ENCODE measurements at regions not wholly inside any gene's neighbourhood (a gene's known extent, or its start where the extent isn't known, plus 50 kb on each side); places are given as distances from the start of the nearest gene placed in this dataset.
"Not testable (repeated sequence)": the region's sequence is repeated elsewhere in the genome, so short reads cannot be mapped to it uniquely, and the experiment has no call there.

DNA sequence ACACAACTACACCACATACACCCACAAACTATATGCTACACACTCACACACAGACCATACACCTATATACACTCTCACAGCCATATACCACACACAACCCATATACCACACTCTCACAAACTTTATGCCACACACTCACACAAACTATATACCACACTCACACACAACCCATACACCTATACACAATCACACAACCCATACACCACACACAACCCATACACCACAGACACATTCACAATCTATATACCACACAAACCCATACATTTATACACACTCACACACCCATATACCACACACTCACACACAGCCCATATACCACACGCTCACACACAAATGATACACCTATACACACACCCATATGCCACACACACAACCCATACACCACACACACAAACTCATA is 163.3 kb downstream of the TMEM121 start:
- BruUV-seq (replicated peaks), result no TSS peak
- Mint-ChIP-seq H3K4me3 (ENCODE audit: unreplicated experiment) (no peak overlapping the region), H3K4me1 (ENCODE audit: low read depth, unreplicated experiment) (no peaks in the 10 kb centered on the region), H3K27ac (ENCODE audit: unreplicated experiment) (no peak overlapping the region), H3K36me3 (ENCODE audit: insufficient read depth, unreplicated experiment) (peaks cover 11% of the 10 kb centered on the region), H3K9me3 (ENCODE audit: unreplicated experiment) (peaks cover 44% of the 10 kb centered on the region), H3K27me3 (ENCODE audit: insufficient read depth, unreplicated experiment) (peaks cover 9% of the 10 kb centered on the region)
- no peaks in the 10 kb centered on the region for H3K36me3 ChIP-seq (ENCODE audit: control insufficient read depth, insufficient read depth, low read length)
- ChIA-PET CTCF (no interaction called here), POLR2A (no interaction called here)
- peaks cover 13% of the 10 kb centered on the region for H3K9me3 ChIP-seq
- TF ChIP-seq, protein P1, sequence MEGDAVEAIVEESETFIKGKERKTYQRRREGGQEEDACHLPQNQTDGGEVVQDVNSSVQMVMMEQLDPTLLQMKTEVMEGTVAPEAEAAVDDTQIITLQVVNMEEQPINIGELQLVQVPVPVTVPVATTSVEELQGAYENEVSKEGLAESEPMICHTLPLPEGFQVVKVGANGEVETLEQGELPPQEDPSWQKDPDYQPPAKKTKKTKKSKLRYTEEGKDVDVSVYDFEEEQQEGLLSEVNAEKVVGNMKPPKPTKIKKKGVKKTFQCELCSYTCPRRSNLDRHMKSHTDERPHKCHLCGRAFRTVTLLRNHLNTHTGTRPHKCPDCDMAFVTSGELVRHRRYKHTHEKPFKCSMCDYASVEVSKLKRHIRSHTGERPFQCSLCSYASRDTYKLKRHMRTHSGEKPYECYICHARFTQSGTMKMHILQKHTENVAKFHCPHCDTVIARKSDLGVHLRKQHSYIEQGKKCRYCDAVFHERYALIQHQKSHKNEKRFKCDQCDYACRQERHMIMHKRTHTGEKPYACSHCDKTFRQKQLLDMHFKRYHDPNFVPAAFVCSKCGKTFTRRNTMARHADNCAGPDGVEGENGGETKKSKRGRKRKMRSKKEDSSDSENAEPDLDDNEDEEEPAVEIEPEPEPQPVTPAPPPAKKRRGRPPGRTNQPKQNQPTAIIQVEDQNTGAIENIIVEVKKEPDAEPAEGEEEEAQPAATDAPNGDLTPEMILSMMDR (IDR thresholded peaks at IDR 0.05; ENCODE audit: insufficient read depth in 1 of 2, low read depth in 1 of 2, low read length in 1 of 2, severe bottlenecking in 1 of 2, unreplicated experiment in 1 of 2), result no peak
- intact Hi-C loops (cut with micrococcal nuclease; ENCODE audit: unreplicated experiment), result no loop called here
- no peak overlapping the region for H3K4me3 ChIP-seq (ENCODE audit: low read depth, low read length)
- no peaks in the 10 kb centered on the region for H3K4me1 ChIP-seq
- no peak for DNase-seq
- H3K27me3 ChIP-seq (replicated peaks; ENCODE audit: control insufficient read depth, insufficient read depth, low read length), result no peaks in the 10 kb centered on the region

DNA sequence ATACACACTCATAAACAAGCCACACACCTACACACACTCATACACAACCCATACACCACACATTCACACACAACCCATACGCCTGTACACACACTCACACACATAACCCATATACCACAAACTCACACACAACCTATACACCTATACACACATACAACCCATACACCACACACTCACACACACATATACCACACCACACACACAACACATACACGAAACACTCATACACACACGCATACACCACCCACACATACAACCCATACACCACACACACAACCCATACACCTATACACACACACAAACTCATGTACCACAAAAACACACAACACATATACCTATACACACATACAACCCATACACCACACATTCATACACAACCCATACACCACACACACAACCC is 164.3 kb downstream of the TMEM121 start:
- Mint-ChIP-seq H3K4me1 (ENCODE audit: low read depth, unreplicated experiment) (no peaks in the 10 kb centered on the region), H3K9me3 (ENCODE audit: unreplicated experiment) (peaks cover 53% of the 10 kb centered on the region), H3K27me3 (ENCODE audit: insufficient read depth, unreplicated experiment) (peaks cover 14% of the 10 kb centered on the region), H3K27ac (ENCODE audit: unreplicated experiment) (no peak overlapping the region), H3K36me3 (ENCODE audit: insufficient read depth, unreplicated experiment) (peaks cover 16% of the 10 kb centered on the region), H3K4me3 (ENCODE audit: unreplicated experiment) (no peak overlapping the region)
- no peaks in the 10 kb centered on the region for H3K27me3 ChIP-seq (replicated peaks; ENCODE audit: control insufficient read depth, insufficient read depth, low read length)
- POLR2A ChIA-PET, result no interaction called here
- TF ChIP-seq, protein P1 (IDR thresholded peaks at IDR 0.05; ENCODE audit: insufficient read depth in 1 of 2, low read depth in 1 of 2, low read length in 1 of 2, severe bottlenecking in 1 of 2, unreplicated experiment in 1 of 2), result no peak
- H3K36me3 ChIP-seq (ENCODE audit: control insufficient read depth, insufficient read depth, low read length), result no peaks in the 10 kb centered on the region
- no peak for DNase-seq
- no peaks in the 10 kb centered on the region for H3K4me1 ChIP-seq
- BruUV-seq (replicated peaks), result no TSS peak
- peaks cover 13% of the 10 kb centered on the region for H3K9me3 ChIP-seq
- H3K4me3 ChIP-seq (ENCODE audit: low read depth, low read length), result no peak overlapping the region
- intact Hi-C loops (cut with micrococcal nuclease; ENCODE audit: unreplicated experiment), result no loop called here
- CTCF ChIA-PET, result no interaction called here

GRCh38 chr14:105691321-105692109 is 165.1 kb downstream of the TMEM121 start:
- DNase-seq, result peak in 1 of 2 experiments; percentile 10
- H3K4me3 Mint-ChIP-seq (ENCODE audit: unreplicated experiment); H3K27ac Mint-ChIP-seq (ENCODE audit: unreplicated experiment); POLR2A ChIA-PET; BruUV-seq (replicated peaks); CTCF ChIA-PET; H3K36me3 ChIP-seq (ENCODE audit: control insufficient read depth, insufficient read depth, low read length); H3K4me1 Mint-ChIP-seq (ENCODE audit: low read depth, unreplicated experiment); intact Hi-C loops (cut with micrococcal nuclease; ENCODE audit: unreplicated experiment); H3K4me1 ChIP-seq; H3K27me3 ChIP-seq (replicated peaks; ENCODE audit: control insufficient read depth, insufficient read depth, low read length); H3K4me3 ChIP-seq (ENCODE audit: low read depth, low read length): not testable (repeated sequence)
- Mint-ChIP-seq H3K36me3 (ENCODE audit: insufficient read depth, unreplicated experiment) (peaks cover 16% of the 10 kb centered on the region), H3K9me3 (ENCODE audit: unreplicated experiment) (peaks cover 54% of the 10 kb centered on the region), H3K27me3 (ENCODE audit: insufficient read depth, unreplicated experiment) (peaks cover 14% of the 10 kb centered on the region)
- peaks cover 13% of the 10 kb centered on the region for H3K9me3 ChIP-seq

DNA sequence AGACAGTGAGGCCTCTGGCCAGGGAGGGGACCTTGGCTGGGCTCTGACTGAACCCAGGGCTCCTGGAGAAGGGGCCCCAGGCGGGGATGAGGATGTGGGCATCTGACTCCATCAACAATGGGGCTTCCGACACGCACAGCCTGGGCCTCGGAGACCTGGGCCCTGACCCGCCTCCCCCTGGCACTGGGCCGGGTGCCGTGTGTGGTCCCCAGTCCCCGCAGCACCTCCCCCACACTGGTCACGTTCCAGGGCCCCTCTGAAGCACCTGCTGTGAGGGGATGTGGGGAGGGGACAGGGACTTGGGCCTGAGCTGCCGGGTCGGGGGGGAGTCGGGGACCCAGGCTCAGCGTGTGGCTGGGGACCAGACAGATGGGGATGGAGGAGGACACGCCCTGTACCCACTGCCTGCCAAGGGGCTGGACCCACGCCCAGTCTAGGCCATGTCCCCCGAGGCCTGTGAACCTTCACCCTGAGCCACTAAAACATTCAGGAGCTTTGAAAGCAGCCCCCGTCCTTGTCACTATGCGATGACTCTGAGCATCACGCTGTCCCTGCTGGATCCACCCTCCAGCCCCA is 165.8 kb downstream of the TMEM121 start:
- H3K4me3 ChIP-seq (ENCODE audit: low read depth, low read length); CTCF ChIA-PET; H3K27me3 ChIP-seq (replicated peaks; ENCODE audit: control insufficient read depth, insufficient read depth, low read length); POLR2A ChIA-PET; H3K4me1 Mint-ChIP-seq (ENCODE audit: low read depth, unreplicated experiment); H3K27ac Mint-ChIP-seq (ENCODE audit: unreplicated experiment); DNase-seq; intact Hi-C loops (cut with micrococcal nuclease; ENCODE audit: unreplicated experiment); BruUV-seq (replicated peaks); H3K4me3 Mint-ChIP-seq (ENCODE audit: unreplicated experiment); H3K4me1 ChIP-seq; H3K36me3 ChIP-seq (ENCODE audit: control insufficient read depth, insufficient read depth, low read length): not testable (repeated sequence)
- Mint-ChIP-seq H3K9me3 (ENCODE audit: unreplicated experiment) (peaks cover 54% of the 10 kb centered on the region), H3K27me3 (ENCODE audit: insufficient read depth, unreplicated experiment) (peaks cover 14% of the 10 kb centered on the region), H3K36me3 (ENCODE audit: insufficient read depth, unreplicated experiment) (peaks cover 16% of the 10 kb centered on the region)
- peaks cover 13% of the 10 kb centered on the region for H3K9me3 ChIP-seq
